HCT116 (cell line): ENCODE measurements at regions not wholly inside any gene's neighbourhood (a gene's known extent, or its start where the extent isn't known, plus 50 kb on each side); places are given as distances from the start of the nearest gene placed in this dataset.

ENCODE experiments used
- ATAC-seq: fragments of 200-7000 bp; cut with Tn5 transposase; 2 replicates; pipeline ENCODE4 v1.9.1; 2020; ENCODE audit warnings: mild to moderate bottlenecking, moderate library complexity
- BruUV-seq: library from RNA; stranded (reverse); fragments of 400-500 nt; replicated peaks from 2 replicates; lab custom pipeline; 2021; lab: Mats Ljungman, UMichigan
- CTCF ChIA-PET: fragments of 300-600 bp; sonication (Branson Sonifier 250); formaldehyde crosslinking; loops from one replicate; lab custom pipeline; 2021; ENCODE audit warnings: antibody characterized with exemption; lab: Charles Lee
- POLR2A ChIA-PET: fragments of 300-600, 350-600 bp; sonication (Branson Sonifier 250); formaldehyde crosslinking; loops from one replicate; lab custom pipeline; 2021; ENCODE audit warnings: antibody characterized with exemption; lab: Charles Lee
- RAD21 ChIA-PET, 2 experiments: fragments of 300-600 bp; sonication (Branson Sonifier 250); formaldehyde crosslinking; loops; one replicate each; lab custom pipeline; 2023; ENCODE audit warnings: low total read pairs in 2 of 2; ENCODE audit not compliant: uncharacterized antibody in 2 of 2, unreplicated experiment in 2 of 2, low non-redundant PET in 1 of 2; lab: Charles Lee
- DNase-seq: peaks from one replicate; pipeline ENCODE4 v3.0.0-alpha.2; 2010; ENCODE audit warnings: low read depth, low spot score
- H2AFZ ChIP-seq: fragments of 200-600 bp; shearing (Covaris generic), sonication (generic); 2 replicates; pipeline ENCODE4 v1.6.1; 2017; ENCODE audit warnings: low read depth, mixed run types, mixed read lengths, antibody characterized with exemption, low read length; ENCODE audit not compliant: poor library complexity, severe bottlenecking
- H3K27ac ChIP-seq: 2 replicates; pipeline ENCODE4 v1.5.1; 2012; ENCODE audit warnings: low read depth, low read length
- H3K27me3 ChIP-seq: fragments of 200-600 bp; sonication (generic); 2 replicates; pipeline ENCODE4 v1.6.1; 2016; ENCODE audit warnings: mixed run types, low read length, mixed read lengths; ENCODE audit not compliant: insufficient read depth
- H3K36me3 ChIP-seq, 2 experiments: fragments of 200-500 bp in 1 of 2; fragments of 200-600 bp in 1 of 2; sonication (Bioruptor generic) in 1 of 2; sonication (generic) in 1 of 2; 2 replicates each; pipeline versions ENCODE4 v1.5.1 to v1.6.1; 2014 to 2016; ENCODE audit warnings: low read length in 2 of 2, inconsistent platforms in 1 of 2, mixed read lengths in 1 of 2, mixed run types in 1 of 2; ENCODE audit not compliant: insufficient read depth in 2 of 2, control insufficient read depth in 1 of 2
- H3K4me1 ChIP-seq, 2 experiments: fragments of 200-600 bp in 1 of 2; sonication (generic) in 1 of 2; 2 replicates each; pipeline versions ENCODE4 v1.5.1 to v1.6.1; 2012 to 2017; ENCODE audit warnings: low read length in 2 of 2, inconsistent platforms in 1 of 2, mild to moderate bottlenecking in 1 of 2, mixed read lengths in 1 of 2, mixed run types in 1 of 2, moderate library complexity in 1 of 2; ENCODE audit not compliant: insufficient read depth in 2 of 2, control insufficient read depth in 1 of 2
- H3K4me2 ChIP-seq: fragments of 200-600 bp; sonication (generic); 2 replicates; pipeline ENCODE4 v1.6.1; 2017; ENCODE audit warnings: mixed run types, low read length, mixed read lengths
- H3K4me3 ChIP-seq, 2 experiments: fragments of 200-600 bp in 1 of 2; sonication (generic) in 1 of 2; replicated peaks in 1 of 2; 2 replicates each; pipeline ENCODE4 v1.5.1; 2011 to 2016; ENCODE audit warnings: low read length in 2 of 2, control low read depth in 1 of 2, low read depth in 1 of 2, mild to moderate bottlenecking in 1 of 2, mixed read lengths in 1 of 2, mixed run types in 1 of 2
- H3K79me2 ChIP-seq: fragments of 200-600 bp; sonication (generic); 2 replicates; pipeline ENCODE4 v1.6.1; 2017; ENCODE audit warnings: mild to moderate bottlenecking, mixed run types, low read length, moderate library complexity, mixed read lengths; ENCODE audit not compliant: insufficient read depth
- H3K9ac ChIP-seq: fragments of 200-600 bp; sonication (generic); 2 replicates; pipeline ENCODE4 v1.6.1; 2016; ENCODE audit warnings: low read length, mixed read lengths
- H3K9me2 ChIP-seq: fragments of 200-600 bp; sonication (generic), shearing (Covaris generic); 2 replicates; pipeline ENCODE4 v1.6.1; 2017; ENCODE audit warnings: mixed run types, mild to moderate bottlenecking, moderate library complexity; ENCODE audit not compliant: insufficient read depth
- H3K9me3 ChIP-seq, 2 experiments: fragments of 200-500 bp in 1 of 2; fragments of 200-600 bp in 1 of 2; sonication (Bioruptor generic) in 1 of 2; sonication (generic) in 1 of 2; 2 replicates each; pipeline ENCODE4 v1.6.1; 2014 to 2017; ENCODE audit warnings: low read length in 2 of 2, mixed read lengths in 2 of 2, inconsistent platforms in 1 of 2, low read depth in 1 of 2, mild to moderate bottlenecking in 1 of 2, mixed run types in 1 of 2, moderate library complexity in 1 of 2; ENCODE audit not compliant: control insufficient read depth in 1 of 2, insufficient read depth in 1 of 2
- H4K20me1 ChIP-seq: fragments of 200-600 bp; sonication (generic), shearing (Covaris generic); 2 replicates; pipeline ENCODE4 v1.6.1; 2017; ENCODE audit warnings: mixed run types, mild to moderate bottlenecking, moderate library complexity; ENCODE audit not compliant: insufficient read depth
- CTCF ChIP-seq, 3 experiments: fragments of 200-600 bp in 1 of 3; sonication (generic) in 1 of 3; IDR thresholded peaks in 2 of 3; conservative IDR thresholded peaks in 1 of 3; 2 replicates each; pipeline ENCODE4 v1.5.1; 2012 to 2017; ENCODE audit warnings: low read depth in 2 of 3, low read length in 2 of 3, antibody characterized with exemption in 1 of 3, borderline replicate concordance in 1 of 3, control low read depth in 1 of 3, mild to moderate bottlenecking in 1 of 3, mixed read lengths in 1 of 3, mixed run types in 1 of 3, moderate library complexity in 1 of 3; ENCODE audit not compliant: insufficient read depth in 1 of 3
- FOSL1 ChIP-seq: IDR thresholded peaks from 2 replicates; pipeline ENCODE4 v1.6.1; 2012; ENCODE audit warnings: low read depth
- TCF7L2 ChIP-seq: IDR thresholded peaks from 2 replicates; pipeline ENCODE4 v1.7.0; 2011; ENCODE audit warnings: borderline replicate concordance, inconsistent platforms; ENCODE audit not compliant: insufficient read depth, insufficient read length; ENCODE audit errors: extremely low read depth
- YY1 ChIP-seq: IDR thresholded peaks from 2 replicates; pipeline ENCODE4 v1.6.1; 2011; ENCODE audit warnings: low read length, low read depth, moderate library complexity, mild to moderate bottlenecking; ENCODE audit not compliant: insufficient replicate concordance; ENCODE audit errors: extremely low read depth
- intact Hi-C: fragments of 100-400 bp; cut with micrococcal nuclease; formaldehyde crosslinking; loops from 2 replicates; pipeline ENCODE4 v1.10.0; 2022
- TF ChIP-seq, protein P1 (sequence below): IDR thresholded peaks from 2 replicates; pipeline ENCODE4 v1.6.1; 2012

DNA sequence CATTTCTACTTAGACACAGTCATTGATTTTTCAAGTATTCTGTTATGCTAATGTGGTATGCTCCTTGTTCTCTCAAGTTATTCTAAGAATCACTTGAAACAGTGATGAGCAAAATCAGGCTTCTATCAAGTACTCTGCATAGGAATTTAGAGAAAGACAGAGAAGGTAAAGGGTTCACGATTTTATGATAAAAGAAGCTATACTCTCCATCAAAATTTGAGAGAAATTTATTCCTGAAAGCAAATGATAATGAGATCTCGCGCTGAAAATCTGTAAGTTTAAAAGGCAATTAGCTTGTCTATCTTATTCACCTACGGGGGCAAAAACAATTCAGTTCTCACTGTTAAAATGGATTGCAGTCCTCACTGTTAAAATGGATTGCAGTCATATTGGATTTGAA is 1404.3 kb upstream of the FLRT2 start:
- no peak for DNase-seq
- Histone ChIP-seq H3K4me1 (no peaks in the 10 kb centered on the region), H3K9me2 (no peaks in the 10 kb centered on the region), H2AFZ (no peak overlapping the region), H3K36me3 (no peaks in the 10 kb centered on the region), H3K4me3 (no peak overlapping the region), H3K9ac (no peak overlapping the region), H3K27ac (no peak overlapping the region), H3K79me2 (no peaks in the 10 kb centered on the region), H3K9me3 (peaks cover 12 to 24% of the 10 kb centered on the region in 2 experiments; a peak in 2 of 4 replicates), H3K27me3 (no peaks in the 10 kb centered on the region), H4K20me1 (no peaks in the 10 kb centered on the region), H3K4me2 (no peak overlapping the region)
- ChIA-PET POLR2A (no interaction called here), CTCF (no interaction called here), RAD21 (no interaction called here)
- TF ChIP-seq FOSL1 (no peak), TCF7L2 (no peak), YY1 (no peak)
- TF ChIP-seq, protein P1, sequence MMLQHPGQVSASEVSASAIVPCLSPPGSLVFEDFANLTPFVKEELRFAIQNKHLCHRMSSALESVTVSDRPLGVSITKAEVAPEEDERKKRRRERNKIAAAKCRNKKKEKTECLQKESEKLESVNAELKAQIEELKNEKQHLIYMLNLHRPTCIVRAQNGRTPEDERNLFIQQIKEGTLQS = no peak
- intact Hi-C loops = no loop called here
- no TSS peak for BruUV-seq
- ATAC-seq = no peak

GRCh38 chr14:84127495-84127894 is 1402.4 kb upstream of the FLRT2 start:
- no peak for TF ChIP-seq CTCF (IDR thresholded peaks at IDR 0.05 in 2 of 3, conservative IDR thresholded peaks at IDR 0.05 in 1 of 3; ENCODE audit: borderline replicate concordance in 1 of 3, insufficient read depth in 1 of 3, low read depth in 2 of 3, low read length in 2 of 3)
- no peak for DNase-seq

More at GRCh38 chr14:84127495-84127894, 1402.4 kb upstream of the FLRT2 start:
- H4K20me1 ChIP-seq = no peaks in the 10 kb centered on the region
- CTCF ChIA-PET = no interaction called here
- no peaks in the 10 kb centered on the region for H3K36me3 ChIP-seq
- intact Hi-C loops = no loop called here
- RAD21 ChIA-PET = no interaction called here
- H3K4me2 ChIP-seq = no peak overlapping the region
- H3K27ac ChIP-seq = no peak overlapping the region
- no peak for ATAC-seq
- H3K4me3 ChIP-seq = no peak overlapping the region
- no peaks in the 10 kb centered on the region for H3K79me2 ChIP-seq
- H3K9me2 ChIP-seq = no peaks in the 10 kb centered on the region
- H2AFZ ChIP-seq = no peak overlapping the region
- no peaks in the 10 kb centered on the region for H3K27me3 ChIP-seq
- no peak overlapping the region for H3K9ac ChIP-seq
- no peaks in the 10 kb centered on the region for H3K4me1 ChIP-seq
- BruUV-seq = no TSS peak
- POLR2A ChIA-PET = no interaction called here
- H3K9me3 ChIP-seq = peaks cover 12 to 30% of the 10 kb centered on the region in 2 experiments; a peak in 2 of 4 replicates
